ENCODE measurements at regions not wholly inside any gene's neighbourhood (a gene's known extent, or its start where the extent isn't known, plus 50 kb on each side); places are given as distances from the start of the nearest gene placed in this dataset.

- peak; percentile 85 for DNase-seq (ENCODE audit: low read depth)
Observed at GRCh38 chr14:60563113-60563512, 54.2 kb downstream of the SIX6 start.

DNA sequence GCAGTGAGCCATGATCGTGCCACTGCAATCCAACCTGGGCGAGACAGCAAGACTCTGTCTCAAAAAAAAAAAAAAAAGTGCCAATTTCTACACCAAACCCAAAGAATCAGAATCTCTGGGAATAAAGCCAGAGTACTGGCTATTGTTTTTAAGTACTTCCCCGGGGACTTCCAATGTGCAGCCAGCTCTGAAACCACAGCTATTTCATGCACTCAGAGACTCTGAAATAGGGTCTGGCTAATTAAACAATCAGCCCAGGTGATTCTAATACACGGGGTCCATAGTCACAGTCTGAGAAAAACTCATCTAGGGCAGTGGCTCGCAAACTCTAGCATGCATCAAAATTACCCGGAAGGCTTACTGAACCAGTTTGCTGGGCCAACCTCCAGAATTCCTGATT is 56.3 kb downstream of the SIX6 start:
- peak; percentile 91 for DNase-seq (ENCODE audit: low read depth)

GRCh38 chr14:60566101-60566500 is 57.2 kb downstream of the SIX6 start:
- DNase-seq (ENCODE audit: low read depth) = no peak

- peak; percentile 99 for DNase-seq (ENCODE audit: low read depth)
Observed at GRCh38 chr14:60573943-60574495, 65.1 kb downstream of the SIX6 start.

DNA sequence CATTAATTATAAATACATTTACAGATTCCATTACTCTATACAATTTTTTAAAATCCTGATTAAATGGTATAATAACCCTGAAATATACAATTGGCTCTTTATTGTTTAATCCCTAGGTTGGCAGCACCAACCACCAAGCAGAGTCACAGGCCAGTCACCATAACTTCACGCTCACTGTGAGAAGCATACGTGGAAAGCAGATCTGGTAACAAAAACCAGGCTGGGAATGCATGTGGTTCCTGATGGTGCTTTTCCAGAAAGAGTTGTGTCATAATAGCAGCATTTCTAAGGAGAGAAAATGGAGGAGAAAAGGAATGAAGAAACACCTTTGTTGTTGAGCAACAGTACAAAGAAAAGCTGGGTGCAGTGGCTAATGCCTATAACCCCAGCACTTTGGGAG is 66.1 kb downstream of the SIX6 start:
- peak; percentile 16 for DNase-seq (ENCODE audit: low read depth)

GRCh38 chr14:60585676-60586075 is 63.6 kb downstream of the SIX1 start:
- no peak for DNase-seq (ENCODE audit: low read depth)

DNA sequence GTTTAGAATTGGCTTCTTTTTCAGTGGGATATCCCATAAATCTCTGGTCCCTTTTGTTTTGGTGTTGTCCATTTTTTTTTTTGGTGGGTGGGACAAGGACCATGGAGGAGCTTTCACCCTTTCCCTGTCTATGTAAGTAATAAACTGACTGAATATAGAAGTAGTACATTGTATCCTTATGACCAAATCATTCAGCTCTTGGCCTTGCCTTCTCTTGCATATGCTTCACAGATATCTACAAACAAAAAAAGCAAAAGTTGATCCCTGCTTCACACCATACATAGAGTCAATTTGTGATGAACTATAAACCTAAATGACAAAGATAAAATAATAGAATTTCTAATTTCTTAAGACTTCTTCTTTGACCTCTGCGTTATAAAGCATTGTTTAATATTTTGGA is 59.8 kb downstream of the SIX1 start:
- DNase-seq (ENCODE audit: low read depth) = no peak

GRCh38 chr14:60590991-60591414 is 58.3 kb downstream of the SIX1 start:
- peak; percentile 5 for DNase-seq (ENCODE audit: low read depth)

Measured in fibroblast of gingiva (primary cell).